Coronary artery (tissue), 2 donors: ENCODE measurements at regions not wholly inside any gene's neighbourhood (a gene's known extent, or its start where the extent isn't known, plus 50 kb on each side); places are given as distances from the start of the nearest gene placed in this dataset.

ENCODE experiments used
- DNase-seq: peaks from one replicate; pipeline ENCODE4 v3.0.0-alpha.2; 2017; ENCODE audit warnings: low spot score
- H3K27ac ChIP-seq, 2 donors: fragments of 200-600 bp; sonication (generic); one replicate each; pipeline ENCODE4 v1.5.1; 2016 to 2019
- H3K4me3 ChIP-seq: fragments of 200-600 bp; sonication (generic); 2 replicates; pipeline ENCODE4 v1.5.1; 2016; ENCODE audit warnings: mild to moderate bottlenecking, moderate library complexity
- TF ChIP-seq, protein P1 (sequence below): fragments of 200-600 bp; sonication (generic); IDR thresholded peaks from one replicate; pipeline ENCODE4 v1.5.1; 2019; ENCODE audit warnings: antibody characterized with exemption

DNA sequence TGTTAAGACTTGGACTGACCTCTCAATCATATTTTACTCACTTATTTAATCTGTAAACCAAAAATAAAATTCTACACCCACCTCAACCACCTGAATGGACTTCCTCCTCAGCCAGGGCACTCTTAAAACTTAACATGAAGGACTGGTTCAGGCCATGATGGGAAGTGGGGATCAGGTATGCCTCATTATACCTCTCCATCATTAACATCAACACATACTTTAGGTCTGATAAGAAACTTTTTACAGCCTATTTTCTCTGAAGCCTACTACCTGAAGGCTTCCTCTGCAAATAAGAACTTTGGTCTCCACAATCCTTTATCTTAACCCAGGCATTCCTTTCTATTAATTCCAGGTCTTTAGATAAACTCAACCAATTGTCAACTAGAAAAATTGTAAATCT, 390.0 kb downstream of the AASDHPPT start:
- DNase-seq = no peak
- TF ChIP-seq, protein P1, sequence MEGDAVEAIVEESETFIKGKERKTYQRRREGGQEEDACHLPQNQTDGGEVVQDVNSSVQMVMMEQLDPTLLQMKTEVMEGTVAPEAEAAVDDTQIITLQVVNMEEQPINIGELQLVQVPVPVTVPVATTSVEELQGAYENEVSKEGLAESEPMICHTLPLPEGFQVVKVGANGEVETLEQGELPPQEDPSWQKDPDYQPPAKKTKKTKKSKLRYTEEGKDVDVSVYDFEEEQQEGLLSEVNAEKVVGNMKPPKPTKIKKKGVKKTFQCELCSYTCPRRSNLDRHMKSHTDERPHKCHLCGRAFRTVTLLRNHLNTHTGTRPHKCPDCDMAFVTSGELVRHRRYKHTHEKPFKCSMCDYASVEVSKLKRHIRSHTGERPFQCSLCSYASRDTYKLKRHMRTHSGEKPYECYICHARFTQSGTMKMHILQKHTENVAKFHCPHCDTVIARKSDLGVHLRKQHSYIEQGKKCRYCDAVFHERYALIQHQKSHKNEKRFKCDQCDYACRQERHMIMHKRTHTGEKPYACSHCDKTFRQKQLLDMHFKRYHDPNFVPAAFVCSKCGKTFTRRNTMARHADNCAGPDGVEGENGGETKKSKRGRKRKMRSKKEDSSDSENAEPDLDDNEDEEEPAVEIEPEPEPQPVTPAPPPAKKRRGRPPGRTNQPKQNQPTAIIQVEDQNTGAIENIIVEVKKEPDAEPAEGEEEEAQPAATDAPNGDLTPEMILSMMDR = no peak
- Histone ChIP-seq H3K4me3 (no peak overlapping the region), H3K27ac (peak overlapping the region in 1 of 2 donors; percentile 56)

DNA sequence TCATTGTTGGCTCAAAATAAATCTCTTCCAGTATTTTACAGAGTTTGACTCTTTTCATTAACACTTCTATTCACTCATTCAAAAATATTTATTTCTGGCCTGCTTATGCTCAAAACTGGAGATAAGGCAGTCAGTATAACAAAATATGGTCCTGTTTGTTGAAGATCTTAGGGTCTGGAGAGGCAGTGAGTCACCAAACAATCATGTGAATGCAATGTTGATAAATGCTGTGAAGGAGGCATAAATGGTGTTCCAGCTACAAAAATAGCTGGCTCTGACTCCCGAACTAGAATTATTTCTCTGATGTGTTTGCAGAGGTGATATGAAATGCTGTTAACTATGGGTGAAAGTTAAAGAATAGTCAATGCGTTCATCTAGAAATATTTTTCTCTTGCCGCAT, 390.6 kb downstream of the AASDHPPT start:
- no peak overlapping the region for H3K4me3 ChIP-seq
- TF ChIP-seq, protein P1 = no peak
- peak overlapping the region; percentile 46 to 56 for H3K27ac ChIP-seq
- no peak for DNase-seq

DNA sequence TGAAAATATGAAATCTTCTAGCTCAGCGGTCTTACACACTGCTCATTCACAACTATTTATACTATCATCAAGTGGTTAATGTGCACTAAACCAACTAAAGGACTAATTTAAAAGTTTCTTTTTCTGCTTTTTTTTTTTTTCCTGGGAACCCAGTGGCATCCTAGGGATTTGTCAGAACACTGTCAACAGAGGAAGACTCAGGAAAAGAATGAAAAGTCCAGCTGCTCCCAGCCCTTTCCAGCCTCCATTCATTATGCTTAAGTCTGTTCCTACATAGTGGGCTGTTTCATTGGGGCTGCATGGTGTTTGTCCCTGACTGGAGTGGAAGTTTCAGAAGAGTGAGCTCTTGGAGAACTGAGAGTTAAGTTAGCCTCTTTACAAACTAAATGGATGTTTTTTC, 391.1 kb downstream of the AASDHPPT start:
- TF ChIP-seq, protein P1 = no peak
- H3K27ac ChIP-seq = peak overlapping the region; percentile 46 to 56
- H3K4me3 ChIP-seq = no peak overlapping the region
- no peak for DNase-seq

DNA sequence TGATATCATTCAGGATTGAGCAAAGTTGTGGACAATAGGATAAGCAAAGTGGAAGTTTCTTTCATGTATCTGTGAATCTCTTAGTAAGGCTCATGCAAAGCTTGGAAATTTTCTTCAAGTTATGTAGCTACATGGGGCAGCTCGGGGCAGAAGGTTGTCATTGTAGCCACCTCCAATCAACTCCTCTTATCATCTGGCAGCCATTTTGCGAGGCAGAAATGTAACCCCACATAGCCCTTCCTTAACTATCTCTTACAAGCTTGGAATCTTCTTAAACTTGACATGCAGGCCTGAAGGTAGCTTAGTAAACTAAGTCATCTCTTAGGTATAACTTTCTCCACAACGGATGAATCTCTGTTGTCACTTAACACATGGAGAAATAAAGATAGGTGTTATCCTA, 392.8 kb downstream of the AASDHPPT start:
- Histone ChIP-seq H3K27ac (no peak overlapping the region), H3K4me3 (no peak overlapping the region)
- no peak for DNase-seq
- TF ChIP-seq, protein P1 = no peak

DNA sequence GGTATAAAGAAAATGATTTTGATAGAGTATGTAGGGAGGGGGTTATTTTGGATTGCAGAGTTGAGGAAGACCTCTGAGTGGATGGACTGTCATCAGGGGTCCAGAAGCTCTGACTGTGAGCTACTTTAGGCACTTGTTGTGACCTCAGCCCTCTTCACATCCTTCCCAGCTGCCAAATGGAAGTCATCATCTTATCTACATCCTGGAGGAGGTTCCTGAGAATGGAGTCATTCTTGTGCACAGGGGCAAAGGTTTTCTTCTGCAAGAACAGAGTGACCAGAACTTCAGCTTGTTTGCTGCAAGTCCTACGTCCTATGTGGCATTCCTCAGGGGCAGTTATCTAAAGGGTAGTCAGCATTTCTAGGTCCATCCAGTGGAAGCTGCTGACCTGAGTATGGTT, 393.8 kb downstream of the AASDHPPT start:
- H3K27ac ChIP-seq = no peak overlapping the region
- H3K4me3 ChIP-seq = no peak overlapping the region
- TF ChIP-seq, protein P1 = no peak
- DNase-seq = no peak

DNA sequence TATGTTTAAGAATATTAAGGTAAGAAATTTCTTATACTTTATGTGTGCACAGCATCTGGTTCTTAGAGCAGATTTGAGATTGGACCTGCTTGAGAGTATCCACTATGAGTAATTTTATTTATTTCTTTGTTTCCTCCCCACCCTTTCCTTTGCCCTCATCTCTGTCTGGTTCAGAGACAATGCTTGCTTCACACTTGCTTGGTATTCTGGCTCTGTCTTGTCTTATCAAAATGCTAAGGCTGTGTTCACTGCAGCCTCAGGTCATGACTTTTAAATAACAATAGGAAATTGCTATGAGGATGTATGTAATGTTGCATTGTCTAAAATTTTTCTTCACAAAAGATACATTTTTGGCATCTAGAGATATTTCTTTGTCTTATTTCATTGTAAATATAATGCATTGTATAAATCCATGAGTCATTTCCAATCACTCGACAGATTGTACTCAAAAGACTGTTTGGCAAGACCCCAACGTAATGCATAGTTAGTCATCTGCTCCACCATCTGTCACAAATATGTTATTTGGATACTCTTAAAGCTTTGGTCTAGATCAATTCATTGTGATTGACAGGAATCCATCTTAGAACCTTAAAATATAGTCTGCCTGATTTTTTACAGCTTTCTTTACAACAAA, 395.7 kb downstream of the AASDHPPT start:
- Histone ChIP-seq H3K4me3 (no peak overlapping the region), H3K27ac (no peak overlapping the region)
- TF ChIP-seq, protein P1 = no peak
- DNase-seq = no peak

DNA sequence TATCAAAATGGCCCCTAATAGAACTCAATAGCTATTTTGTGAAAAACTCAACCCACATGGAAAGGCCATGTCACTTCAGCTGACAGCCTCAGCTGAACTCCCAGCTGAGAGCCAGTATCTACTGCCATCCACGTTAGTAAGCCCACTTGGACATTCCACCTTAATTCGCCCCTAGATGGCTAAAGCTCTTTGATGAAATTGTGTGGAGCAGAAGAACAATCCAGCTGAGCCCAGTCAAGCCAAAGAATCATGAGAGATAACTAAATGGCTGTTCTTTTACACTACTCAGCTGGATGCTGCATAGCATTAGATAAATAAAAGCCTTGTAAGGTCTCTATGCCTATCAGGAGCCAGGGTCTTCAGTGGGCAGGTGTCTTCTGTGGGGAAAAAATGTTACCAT, 396.8 kb downstream of the AASDHPPT start:
- H3K4me3 ChIP-seq = no peak overlapping the region
- no peak overlapping the region for H3K27ac ChIP-seq
- no peak for DNase-seq
- TF ChIP-seq, protein P1 = no peak
